ENCODE measurements at regions not wholly inside any gene's neighbourhood (a gene's known extent, or its start where the extent isn't known, plus 50 kb on each side); places are given as distances from the start of the nearest gene placed in this dataset.
"Not testable (repeated sequence)": the region's sequence is repeated elsewhere in the genome, so short reads cannot be mapped to it uniquely, and the experiment has no call there.

GRCh38 chr5:21574961-21575360 lies 1278.2 kb downstream of the CDH12 start:
- H3K27ac Mint-ChIP-seq, result no peak overlapping the region
- peaks cover 0 to 5% (median 3%) of the 10 kb centered on the region in 7 donors for H3K9me3 Mint-ChIP-seq
- no peak for ATAC-seq (ENCODE audit: low read depth in 2 of 2)

GRCh38 chr5:21574438-21574837 lies 1278.7 kb downstream of the CDH12 start:
- H3K4me1 Mint-ChIP-seq, result no peaks in the 10 kb centered on the region
- ATAC-seq (ENCODE audit: low read depth in 2 of 2), result no peak
- H3K27me3 Mint-ChIP-seq, result no peaks in the 10 kb centered on the region
- peaks cover 0 to 5% (median 1%) of the 10 kb centered on the region in 7 donors for H3K9me3 Mint-ChIP-seq
- DNase-seq, result no peak
- no peaks in the 10 kb centered on the region for H3K36me3 Mint-ChIP-seq
- H3K4me3 Mint-ChIP-seq, result no peak overlapping the region
- no peak overlapping the region for H3K27ac Mint-ChIP-seq

More at GRCh38 chr5:21574961-21575360, 1278.2 kb downstream of the CDH12 start:
- Mint-ChIP-seq H3K27me3 (no peaks in the 10 kb centered on the region), H3K4me1 (no peaks in the 10 kb centered on the region), H3K4me3 (no peak overlapping the region), H3K36me3 (no peaks in the 10 kb centered on the region)
- DNase-seq, result no peak

- no peak for ATAC-seq (ENCODE audit: low read depth in 2 of 2)
- Mint-ChIP-seq H3K4me3 (no peak overlapping the region), H3K9me3 (peaks cover 0 to 5% (median 0%) of the 10 kb centered on the region in 7 donors), H3K27ac (no peak overlapping the region), H3K4me1 (no peaks in the 10 kb centered on the region), H3K36me3 (no peaks in the 10 kb centered on the region), H3K27me3 (no peaks in the 10 kb centered on the region)
- no peak for DNase-seq
Observed at GRCh38 chr5:21573416-21574314, 1279.5 kb downstream of the CDH12 start.

DNA sequence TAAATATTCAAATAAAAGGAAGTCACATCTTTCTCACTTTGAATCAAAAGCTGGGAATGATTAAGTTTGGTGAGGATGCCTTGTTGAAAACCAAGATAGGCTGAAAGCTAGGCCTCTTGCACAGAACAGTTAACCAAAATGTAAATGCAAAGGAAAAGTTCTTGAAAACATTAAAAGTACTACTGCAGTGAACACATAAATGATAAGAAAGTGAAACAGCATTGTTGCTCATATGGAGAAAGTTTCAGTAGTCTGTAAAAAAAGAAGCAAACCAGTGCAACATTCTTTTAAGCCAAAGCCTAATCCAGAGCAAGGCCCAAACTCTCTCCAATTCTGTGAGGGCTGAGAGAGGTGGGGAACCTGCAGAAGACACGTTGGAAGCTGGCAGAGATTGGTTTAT lies 1281.9 kb downstream of the CDH12 start:
- H3K27ac Mint-ChIP-seq, result peak overlapping the region in 1 of 6 donors; percentile 19
- not testable (repeated sequence) for H3K27me3 Mint-ChIP-seq; H3K9me3 Mint-ChIP-seq; H3K36me3 Mint-ChIP-seq; H3K4me3 Mint-ChIP-seq; ATAC-seq (ENCODE audit: low read depth in 2 of 2); DNase-seq; H3K4me1 Mint-ChIP-seq

DNA sequence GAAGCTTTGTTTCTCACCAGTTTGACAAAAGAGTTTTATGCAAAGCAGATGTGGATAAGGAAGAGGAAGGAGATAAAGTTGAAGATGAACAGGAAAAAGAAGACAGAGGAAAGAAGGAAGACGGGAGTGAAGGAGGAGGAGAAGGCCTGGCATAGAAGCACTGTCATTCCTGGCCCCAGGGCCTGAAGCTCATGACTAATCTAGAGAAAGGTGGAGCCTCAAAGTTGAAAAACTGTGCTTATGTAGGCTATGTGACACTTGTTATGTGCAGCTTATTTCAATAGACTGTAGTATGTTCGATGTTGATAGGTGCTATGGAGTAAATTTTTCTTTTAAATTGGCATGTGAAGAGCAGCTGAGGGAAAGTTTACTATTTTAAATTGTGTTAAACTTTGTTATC lies 1294.0 kb downstream of the CDH12 start:
- not testable (repeated sequence) for ATAC-seq (ENCODE audit: low read depth in 2 of 2); H3K36me3 Mint-ChIP-seq; H3K9me3 Mint-ChIP-seq; H3K4me1 Mint-ChIP-seq; H3K4me3 Mint-ChIP-seq; H3K27me3 Mint-ChIP-seq; DNase-seq
- peak overlapping the region in 2 of 6 donors; percentile 2 to 13 for H3K27ac Mint-ChIP-seq

DNA sequence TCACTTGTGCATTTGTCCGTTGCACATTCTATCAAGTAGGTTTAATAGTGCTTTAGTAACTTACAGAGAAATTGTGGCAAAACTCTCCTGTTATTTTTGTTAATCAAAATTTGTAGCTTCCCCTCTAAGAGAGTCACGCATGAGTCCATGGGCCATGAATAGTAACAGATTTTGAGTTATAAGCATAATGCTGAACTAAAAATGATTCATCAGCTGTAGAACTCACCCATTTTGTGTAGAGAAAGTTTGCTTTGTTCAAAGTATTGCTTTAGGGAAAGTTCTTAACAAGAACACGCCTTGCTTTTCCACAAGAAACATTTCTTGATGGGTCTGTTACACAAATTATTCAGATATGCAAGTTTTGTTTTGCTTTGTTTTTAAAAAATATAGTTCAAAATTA lies 1300.9 kb downstream of the CDH12 start:
- not testable (repeated sequence) for H3K27me3 Mint-ChIP-seq; H3K9me3 Mint-ChIP-seq; H3K36me3 Mint-ChIP-seq; H3K4me1 Mint-ChIP-seq; H3K27ac Mint-ChIP-seq; DNase-seq; H3K4me3 Mint-ChIP-seq; ATAC-seq (ENCODE audit: low read depth in 2 of 2)

- not testable (repeated sequence) for H3K27ac Mint-ChIP-seq; H3K36me3 Mint-ChIP-seq; H3K4me1 Mint-ChIP-seq; H3K27me3 Mint-ChIP-seq; H3K9me3 Mint-ChIP-seq; DNase-seq; ATAC-seq (ENCODE audit: low read depth in 2 of 2); H3K4me3 Mint-ChIP-seq
Observed at GRCh38 chr5:21550916-21551315, 1302.2 kb downstream of the CDH12 start.

DNA sequence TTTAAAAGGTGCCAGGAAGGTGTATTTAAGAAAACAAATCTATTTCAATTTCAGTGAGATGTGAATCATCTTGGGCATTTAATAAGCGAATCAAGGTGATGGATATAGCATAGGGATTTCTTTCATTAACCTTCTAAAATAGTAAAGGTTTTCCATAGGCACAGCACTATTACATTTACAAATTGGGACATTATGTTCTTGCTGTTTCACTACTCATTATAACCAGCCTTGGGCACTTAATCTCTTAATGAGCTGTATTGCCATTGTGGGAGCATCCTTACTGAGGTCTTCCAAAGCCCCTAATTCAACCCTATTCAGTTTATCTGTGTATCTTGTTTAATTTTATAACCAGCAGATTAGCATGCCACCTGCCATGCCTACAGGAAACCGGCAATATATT lies 1305.5 kb downstream of the CDH12 start:
- H3K27ac Mint-ChIP-seq; DNase-seq; ATAC-seq (ENCODE audit: low read depth in 2 of 2); H3K4me1 Mint-ChIP-seq; H3K27me3 Mint-ChIP-seq; H3K36me3 Mint-ChIP-seq; H3K9me3 Mint-ChIP-seq; H3K4me3 Mint-ChIP-seq: not testable (repeated sequence)

DNA sequence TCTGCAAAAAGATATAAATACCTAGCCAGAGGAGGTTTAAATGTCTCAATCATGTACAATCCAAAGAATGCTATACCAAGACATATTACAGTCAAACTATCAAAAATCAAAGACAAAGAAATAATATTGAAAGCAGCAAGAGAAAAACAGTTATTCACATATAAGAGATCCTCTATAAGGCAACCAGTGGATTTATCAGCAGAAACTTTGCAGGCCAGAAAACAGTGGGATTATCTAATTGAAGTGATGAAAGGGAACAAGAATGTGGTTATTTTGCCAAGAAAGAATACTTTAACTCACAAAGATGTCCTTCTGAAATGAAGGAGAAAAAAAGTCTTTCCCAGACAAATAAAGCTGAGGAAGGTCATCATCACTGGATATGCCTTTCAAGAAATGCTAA lies 1318.0 kb downstream of the CDH12 start:
- not testable (repeated sequence) for H3K27me3 Mint-ChIP-seq; ATAC-seq (ENCODE audit: low read depth in 2 of 2); H3K36me3 Mint-ChIP-seq

GRCh38 chr5:21521157-21521556 lies 1332.0 kb downstream of the CDH12 start:
- DNase-seq; H3K4me1 Mint-ChIP-seq; H3K4me3 Mint-ChIP-seq; H3K27ac Mint-ChIP-seq; H3K27me3 Mint-ChIP-seq; H3K9me3 Mint-ChIP-seq; H3K36me3 Mint-ChIP-seq; ATAC-seq (ENCODE audit: low read depth in 2 of 2): not testable (repeated sequence)

More for the DNA sequence above, 1318.0 kb downstream of the CDH12 start:
- H3K4me3 Mint-ChIP-seq, H3K4me1 Mint-ChIP-seq, H3K27ac Mint-ChIP-seq, H3K9me3 Mint-ChIP-seq, DNase-seq: not testable (repeated sequence)

DNA sequence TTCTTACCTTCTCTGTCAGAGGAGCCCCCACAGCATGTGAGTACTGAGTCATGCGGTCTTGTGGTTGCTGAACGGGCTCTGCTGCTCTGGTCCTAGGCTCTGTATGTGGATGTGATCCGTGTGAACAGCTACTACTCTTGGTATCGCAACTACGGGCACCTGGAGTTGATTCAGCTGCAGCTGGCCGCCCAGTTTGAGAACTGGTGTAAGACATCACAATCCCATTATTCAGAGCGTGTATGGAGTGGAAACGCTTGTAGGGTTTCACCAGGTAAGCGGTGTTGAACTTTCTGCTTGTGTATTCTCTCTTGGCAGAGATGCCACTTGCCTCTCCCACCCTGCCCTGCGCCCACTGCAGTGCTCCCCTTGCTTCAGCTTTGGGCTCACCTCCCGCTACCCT lies 1356.2 kb downstream of the CDH12 start:
- not testable (repeated sequence) for H3K27me3 Mint-ChIP-seq; H3K4me3 Mint-ChIP-seq; DNase-seq; H3K27ac Mint-ChIP-seq; H3K4me1 Mint-ChIP-seq; H3K9me3 Mint-ChIP-seq; ATAC-seq (ENCODE audit: low read depth in 2 of 2)
- H3K36me3 Mint-ChIP-seq, result peaks cover 10 to 14% of the 10 kb centered on the region in 2 donors

GRCh38 chr5:21496056-21496455 lies 1357.1 kb downstream of the CDH12 start:
- H3K27ac Mint-ChIP-seq, result peak overlapping the region in 1 of 6 donors; percentile 53
- H3K4me3 Mint-ChIP-seq; H3K4me1 Mint-ChIP-seq; H3K9me3 Mint-ChIP-seq; ATAC-seq (ENCODE audit: low read depth in 2 of 2); DNase-seq; H3K27me3 Mint-ChIP-seq: not testable (repeated sequence)
- H3K36me3 Mint-ChIP-seq, result peaks cover 10 to 14% of the 10 kb centered on the region in 2 donors

DNA sequence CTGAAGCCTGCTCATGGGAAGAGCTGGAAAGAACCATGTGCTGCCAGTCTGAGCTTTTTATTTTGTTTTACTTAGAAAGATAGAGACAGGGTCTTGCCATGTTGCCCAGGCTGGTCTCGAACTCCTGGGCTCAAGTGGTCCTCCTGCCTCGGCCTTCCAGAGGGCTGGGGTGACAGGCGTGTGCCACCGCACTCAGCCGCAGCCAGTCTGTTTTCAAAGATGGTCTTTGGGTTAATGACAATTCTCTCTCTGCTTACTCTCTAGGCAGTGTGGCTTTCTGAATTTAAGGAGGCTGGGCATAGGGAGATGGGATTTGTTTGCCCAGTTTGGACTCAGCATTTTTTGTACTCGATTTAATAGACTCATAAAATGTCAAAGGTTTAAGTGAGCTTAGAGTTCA lies 1357.9 kb downstream of the CDH12 start:
- not testable (repeated sequence) for ATAC-seq (ENCODE audit: low read depth in 2 of 2); H3K4me3 Mint-ChIP-seq; H3K27me3 Mint-ChIP-seq; H3K4me1 Mint-ChIP-seq; DNase-seq; H3K9me3 Mint-ChIP-seq
- Mint-ChIP-seq H3K36me3 (peaks cover 10 to 14% of the 10 kb centered on the region in 2 donors), H3K27ac (peak overlapping the region in 1 of 6 donors; percentile 4)

- not testable (repeated sequence) for ATAC-seq (ENCODE audit: low read depth in 2 of 2); H3K27me3 Mint-ChIP-seq; H3K9me3 Mint-ChIP-seq; H3K4me3 Mint-ChIP-seq; H3K4me1 Mint-ChIP-seq; DNase-seq
- peak overlapping the region in 1 of 6 donors; percentile 21 for H3K27ac Mint-ChIP-seq
- peaks cover 10 to 14% of the 10 kb centered on the region in 2 donors for H3K36me3 Mint-ChIP-seq
Observed at GRCh38 chr5:21494033-21494432, 1359.1 kb downstream of the CDH12 start.

Data from naive B cell (primary cell).